ENCODE measurements at regions not wholly inside any gene's neighbourhood (a gene's known extent, or its start where the extent isn't known, plus 50 kb on each side); places are given as distances from the start of the nearest gene placed in this dataset.
"Not testable (repeated sequence)": the region's sequence is repeated elsewhere in the genome, so short reads cannot be mapped to it uniquely, and the experiment has no call there.

- no peak for DNase-seq (ENCODE audit: low read depth)
These were observed 460.0 kb upstream of the ZNF507 start for GRCh38 chr19:31885280-31885853.

GRCh38 chr19:31890230-31890629, 455.2 kb upstream of the ZNF507 start:
- DNase-seq (ENCODE audit: low read depth), result no peak

- DNase-seq (ENCODE audit: low read depth), result no peak
These were observed 453.4 kb upstream of the ZNF507 start for GRCh38 chr19:31892060-31892459.

- DNase-seq (ENCODE audit: low read depth), result not testable (repeated sequence)
These were observed 451.9 kb upstream of the ZNF507 start for GRCh38 chr19:31893491-31893890.

- DNase-seq (ENCODE audit: low read depth), result no peak
These were observed 451.0 kb upstream of the ZNF507 start for GRCh38 chr19:31894451-31894850.

- DNase-seq (ENCODE audit: low read depth), result no peak
These were observed 448.1 kb upstream of the ZNF507 start for GRCh38 chr19:31897292-31897691.

- DNase-seq (ENCODE audit: low read depth), result no peak
These were observed 444.4 kb upstream of the ZNF507 start for GRCh38 chr19:31900991-31901390.

GRCh38 chr19:31902821-31903220, 442.6 kb upstream of the ZNF507 start:
- no peak for DNase-seq (ENCODE audit: low read depth)

GRCh38 chr19:31903979-31904378, 441.4 kb upstream of the ZNF507 start:
- no peak for DNase-seq (ENCODE audit: low read depth)

GRCh38 chr19:31906111-31906871, 439.1 kb upstream of the ZNF507 start:
- no peak for DNase-seq (ENCODE audit: low read depth)

GRCh38 chr19:31907661-31908060, 437.7 kb upstream of the ZNF507 start:
- DNase-seq (ENCODE audit: low read depth), result no peak

GRCh38 chr19:31908080-31908479, 437.3 kb upstream of the ZNF507 start:
- DNase-seq (ENCODE audit: low read depth), result no peak

GRCh38 chr19:31908496-31909225, 436.7 kb upstream of the ZNF507 start:
- no peak for DNase-seq (ENCODE audit: low read depth)

GRCh38 chr19:31910224-31910623, 435.2 kb upstream of the ZNF507 start:
- DNase-seq (ENCODE audit: low read depth), result no peak

GRCh38 chr19:31911577-31911976, 433.8 kb upstream of the ZNF507 start:
- no peak for DNase-seq (ENCODE audit: low read depth)

GRCh38 chr19:31913103-31913661, 432.2 kb upstream of the ZNF507 start:
- DNase-seq (ENCODE audit: low read depth), result no peak

- no peak for DNase-seq (ENCODE audit: low read depth)
These were observed 415.0 kb upstream of the ZNF507 start for GRCh38 chr19:31930401-31930800.

GRCh38 chr19:31937983-31938382, 407.4 kb upstream of the ZNF507 start:
- DNase-seq (ENCODE audit: low read depth), result no peak

GRCh38 chr19:31938675-31939074, 406.7 kb upstream of the ZNF507 start:
- no peak for DNase-seq (ENCODE audit: low read depth)

GRCh38 chr19:31940396-31940795, 405.0 kb upstream of the ZNF507 start:
- no peak for DNase-seq (ENCODE audit: low read depth)

GRCh38 chr19:31943191-31943661, 402.2 kb upstream of the ZNF507 start:
- DNase-seq (ENCODE audit: low read depth), result no peak

GRCh38 chr19:31943778-31944177, 401.6 kb upstream of the ZNF507 start:
- no peak for DNase-seq (ENCODE audit: low read depth)

GRCh38 chr19:31944326-31944725, 401.1 kb upstream of the ZNF507 start:
- no peak for DNase-seq (ENCODE audit: low read depth)

Data from activated T-cell treated with anti-CD3 and anti-CD28 coated beads for 1 hour (primary cell).